ENCODE measurements at regions not wholly inside any gene's neighbourhood (a gene's known extent, or its start where the extent isn't known, plus 50 kb on each side); places are given as distances from the start of the nearest gene placed in this dataset.

DNA sequence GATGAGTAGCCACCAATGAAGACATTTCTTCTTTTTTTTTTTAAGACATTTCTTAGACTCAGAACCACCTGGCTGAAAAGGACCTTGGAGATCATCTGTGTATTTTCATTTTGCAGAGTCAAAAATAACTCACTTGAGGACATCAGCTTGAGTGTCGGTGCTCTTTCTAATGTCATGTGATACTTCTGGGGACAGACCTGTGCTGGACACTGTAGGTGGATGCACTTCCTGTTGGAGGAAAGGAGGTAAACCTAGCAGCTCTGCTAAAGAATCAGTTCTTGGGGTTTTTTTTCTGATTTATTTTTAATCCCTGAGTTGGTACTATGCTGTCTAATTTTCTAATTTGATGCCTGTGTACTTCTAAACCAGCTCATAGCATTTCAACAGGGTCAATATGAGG lies 283.9 kb upstream of the CRIM1 start:
- TF ChIP-seq, protein P1, sequence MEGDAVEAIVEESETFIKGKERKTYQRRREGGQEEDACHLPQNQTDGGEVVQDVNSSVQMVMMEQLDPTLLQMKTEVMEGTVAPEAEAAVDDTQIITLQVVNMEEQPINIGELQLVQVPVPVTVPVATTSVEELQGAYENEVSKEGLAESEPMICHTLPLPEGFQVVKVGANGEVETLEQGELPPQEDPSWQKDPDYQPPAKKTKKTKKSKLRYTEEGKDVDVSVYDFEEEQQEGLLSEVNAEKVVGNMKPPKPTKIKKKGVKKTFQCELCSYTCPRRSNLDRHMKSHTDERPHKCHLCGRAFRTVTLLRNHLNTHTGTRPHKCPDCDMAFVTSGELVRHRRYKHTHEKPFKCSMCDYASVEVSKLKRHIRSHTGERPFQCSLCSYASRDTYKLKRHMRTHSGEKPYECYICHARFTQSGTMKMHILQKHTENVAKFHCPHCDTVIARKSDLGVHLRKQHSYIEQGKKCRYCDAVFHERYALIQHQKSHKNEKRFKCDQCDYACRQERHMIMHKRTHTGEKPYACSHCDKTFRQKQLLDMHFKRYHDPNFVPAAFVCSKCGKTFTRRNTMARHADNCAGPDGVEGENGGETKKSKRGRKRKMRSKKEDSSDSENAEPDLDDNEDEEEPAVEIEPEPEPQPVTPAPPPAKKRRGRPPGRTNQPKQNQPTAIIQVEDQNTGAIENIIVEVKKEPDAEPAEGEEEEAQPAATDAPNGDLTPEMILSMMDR (IDR thresholded peaks at IDR 0.05; ENCODE audit: low read depth, low read length), result no peak
- no peak for DNase-seq

GRCh38 chr2:36069074-36069473 lies 286.5 kb upstream of the CRIM1 start:
- no peaks in the 10 kb centered on the region for H3K9me3 ChIP-seq
- no peak for DNase-seq
- TF ChIP-seq, protein P1 (IDR thresholded peaks at IDR 0.05; ENCODE audit: low read depth, low read length), result no peak
- no peaks in the 10 kb centered on the region for H3K4me1 ChIP-seq
- no peaks in the 10 kb centered on the region for H3K36me3 ChIP-seq
- no peaks in the 10 kb centered on the region for H3K27me3 ChIP-seq
- no peak overlapping the region for H3K4me3 ChIP-seq (ENCODE audit: low read depth, low read length)

More for the DNA sequence above, 283.9 kb upstream of the CRIM1 start:
- Histone ChIP-seq H3K9me3 (no peaks in the 10 kb centered on the region), H3K27me3 (no peaks in the 10 kb centered on the region), H3K4me3 (ENCODE audit: low read depth, low read length) (no peak overlapping the region), H3K4me1 (no peaks in the 10 kb centered on the region), H3K36me3 (no peaks in the 10 kb centered on the region)

- Histone ChIP-seq H3K4me3 (ENCODE audit: low read depth, low read length) (no peak overlapping the region), H3K36me3 (no peaks in the 10 kb centered on the region), H3K4me1 (no peaks in the 10 kb centered on the region), H3K27me3 (no peaks in the 10 kb centered on the region), H3K9me3 (no peaks in the 10 kb centered on the region)
- DNase-seq, result no peak
- TF ChIP-seq, protein P1 (IDR thresholded peaks at IDR 0.05; ENCODE audit: low read depth, low read length), result no peak
These were observed 287.5 kb upstream of the CRIM1 start for GRCh38 chr2:36068086-36068485.

DNA sequence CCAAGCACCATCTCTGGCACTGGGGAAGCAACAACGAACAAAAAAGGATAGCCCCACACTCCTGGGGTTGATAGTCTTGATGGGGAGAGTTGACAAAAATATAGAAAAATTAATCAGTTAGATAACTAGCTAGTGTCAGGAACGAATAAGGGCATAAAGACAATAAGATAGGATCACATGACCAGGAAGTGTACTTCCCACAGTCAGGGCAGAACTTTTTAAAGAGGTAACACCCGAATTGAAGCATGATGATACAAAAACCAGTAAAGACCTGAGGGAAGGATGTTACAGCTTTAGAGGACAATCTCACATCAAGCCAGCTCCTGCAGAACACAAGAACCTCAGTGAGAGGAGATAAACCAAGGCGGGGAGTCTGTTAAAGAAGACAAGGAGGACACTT lies 295.4 kb upstream of the CRIM1 start:
- H3K9me3 ChIP-seq, result no peaks in the 10 kb centered on the region
- H3K27me3 ChIP-seq, result no peaks in the 10 kb centered on the region
- TF ChIP-seq, protein P1 (IDR thresholded peaks at IDR 0.05; ENCODE audit: low read depth, low read length), result no peak
- H3K36me3 ChIP-seq, result no peaks in the 10 kb centered on the region
- H3K4me1 ChIP-seq, result no peaks in the 10 kb centered on the region
- H3K4me3 ChIP-seq (ENCODE audit: low read depth, low read length), result no peak overlapping the region
- DNase-seq, result no peak

DNA sequence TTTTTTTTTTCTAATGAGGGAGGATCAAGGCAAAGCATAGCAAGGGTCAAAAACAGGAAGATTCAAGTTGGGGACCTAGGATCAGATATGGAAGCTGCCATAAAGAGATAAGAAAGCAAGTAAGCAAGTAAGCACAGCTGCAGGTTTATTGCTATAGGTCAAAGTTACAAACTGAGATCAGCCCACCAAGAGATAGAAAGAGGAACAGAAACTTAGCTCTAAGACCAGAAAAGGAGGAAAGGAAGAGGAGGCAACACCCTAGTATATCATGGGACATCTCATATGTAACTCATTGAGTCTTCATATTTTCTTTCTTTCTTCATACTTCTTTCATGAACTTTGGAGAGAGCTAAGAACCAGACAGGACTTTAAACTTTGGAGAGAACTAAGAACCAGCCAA lies 295.9 kb upstream of the CRIM1 start:
- Histone ChIP-seq H3K4me1 (no peaks in the 10 kb centered on the region), H3K27me3 (no peaks in the 10 kb centered on the region), H3K4me3 (ENCODE audit: low read depth, low read length) (no peak overlapping the region), H3K36me3 (no peaks in the 10 kb centered on the region), H3K9me3 (no peaks in the 10 kb centered on the region)
- no peak for DNase-seq
- TF ChIP-seq, protein P1 (IDR thresholded peaks at IDR 0.05; ENCODE audit: low read depth, low read length), result no peak

GRCh38 chr2:36058953-36059352 lies 296.6 kb upstream of the CRIM1 start:
- H3K27me3 ChIP-seq, result no peaks in the 10 kb centered on the region
- no peaks in the 10 kb centered on the region for H3K4me1 ChIP-seq
- TF ChIP-seq, protein P1 (IDR thresholded peaks at IDR 0.05; ENCODE audit: low read depth, low read length), result no peak
- H3K36me3 ChIP-seq, result no peaks in the 10 kb centered on the region
- H3K4me3 ChIP-seq (ENCODE audit: low read depth, low read length), result no peak overlapping the region
- no peak for DNase-seq
- no peaks in the 10 kb centered on the region for H3K9me3 ChIP-seq
